ENCODE measurements at regions not wholly inside any gene's neighbourhood (a gene's known extent, or its start where the extent isn't known, plus 50 kb on each side); places are given as distances from the start of the nearest gene placed in this dataset.
"Not testable (repeated sequence)": the region's sequence is repeated elsewhere in the genome, so short reads cannot be mapped to it uniquely, and the experiment has no call there.

DNA sequence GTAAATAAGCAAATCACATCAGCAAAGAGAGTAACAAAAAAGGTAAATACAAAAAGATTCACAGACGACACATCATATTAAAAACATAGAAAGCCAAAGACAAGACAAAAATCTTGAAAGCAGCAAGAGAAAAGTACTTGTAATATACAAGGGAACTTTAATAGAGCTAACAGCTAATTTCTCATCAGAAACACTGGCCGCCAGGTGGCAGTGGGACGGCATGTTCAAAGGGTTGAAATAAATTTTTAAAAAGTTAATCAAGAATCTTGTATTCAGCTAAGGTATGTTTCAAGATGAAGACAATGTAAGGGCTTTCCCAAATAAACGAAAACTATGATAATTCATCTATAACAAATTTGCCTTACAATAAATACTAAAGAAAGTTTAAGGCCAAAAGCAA, 358.1 kb downstream of the LRRIQ3 start:
- no peak overlapping the region for H3K14ac ChIP-seq (ENCODE audit: low read length)
- peak in 1 of 2 donors; percentile 12 for DNase-seq
- H2BK120ac ChIP-seq (ENCODE audit: insufficient read depth, low read length, poor library complexity): no peak overlapping the region

GRCh38 chr1:73832276-73833181, 365.4 kb downstream of the LRRIQ3 start:
- no peak overlapping the region for H2BK12ac ChIP-seq (ENCODE audit: low read length)
- H3K9ac ChIP-seq (ENCODE audit: low read length): no peak overlapping the region
- H3K14ac ChIP-seq (ENCODE audit: low read length): no peak overlapping the region
- H3K4me2 ChIP-seq (ENCODE audit: low read length): no peak overlapping the region
- H4K91ac ChIP-seq (ENCODE audit: low read depth, low read length): no peak overlapping the region
- no peak overlapping the region for H2AK5ac ChIP-seq (ENCODE audit: low read length)
- H3K9me3 ChIP-seq (ENCODE audit: insufficient read depth, low read depth, low read length): no peaks in the 10 kb centered on the region
- no peak overlapping the region for H2BK120ac ChIP-seq (ENCODE audit: insufficient read depth, low read length, poor library complexity)
- no peak overlapping the region for H3K4me3 ChIP-seq (ENCODE audit: low read depth, low read length)
- no peak overlapping the region for H3K23ac ChIP-seq (ENCODE audit: low read length)
- H4K8ac ChIP-seq (ENCODE audit: low read depth, low read length): no peak overlapping the region
- no peaks in the 10 kb centered on the region for H3K79me1 ChIP-seq (ENCODE audit: low read length)
- H3K4me1 ChIP-seq (ENCODE audit: control insufficient read depth in 1 of 2, insufficient read depth in 2 of 2, low read length in 2 of 2): no peaks in the 10 kb centered on the region
- no peaks in the 10 kb centered on the region for H3K36me3 ChIP-seq (ENCODE audit: control insufficient read depth in 1 of 2, insufficient read depth in 2 of 2, low read length in 2 of 2)
- no peak overlapping the region for H4K12ac ChIP-seq (ENCODE audit: low read depth, low read length)
- DNase-seq: no peak
- no CpG with 5 or more reads among the region's 5 CpGs for WGBS (ENCODE audit: extremely low coverage, insufficient coverage, insufficient read length)
- H3K18ac ChIP-seq (ENCODE audit: low read length): no peak overlapping the region
- no peak overlapping the region for H3K27ac ChIP-seq (ENCODE audit: low read depth, low read length)
- H3K79me2 ChIP-seq (ENCODE audit: control insufficient read depth, insufficient read depth, low read length, poor library complexity): no peaks in the 10 kb centered on the region
- H2AFZ ChIP-seq (ENCODE audit: insufficient read depth, low read length, poor library complexity): no peak overlapping the region
- no peak overlapping the region for H3K4ac ChIP-seq (ENCODE audit: low read depth, low read length)
- no peak overlapping the region for H2BK5ac ChIP-seq (ENCODE audit: low read depth, low read length, poor library complexity)
- H3K27me3 ChIP-seq (ENCODE audit: insufficient read depth, low read length): no peaks in the 10 kb centered on the region

More for the DNA sequence above, 358.1 kb downstream of the LRRIQ3 start:
- H4K91ac ChIP-seq (ENCODE audit: low read depth, low read length): no peak overlapping the region
- no peaks in the 10 kb centered on the region for H3K79me2 ChIP-seq (ENCODE audit: control insufficient read depth, insufficient read depth, low read length, poor library complexity)
- no peaks in the 10 kb centered on the region for H3K27me3 ChIP-seq (ENCODE audit: insufficient read depth, low read length)
- H3K4me3 ChIP-seq (ENCODE audit: low read depth, low read length): no peak overlapping the region
- H3K18ac ChIP-seq (ENCODE audit: low read length): no peak overlapping the region
- no peaks in the 10 kb centered on the region for H3K79me1 ChIP-seq (ENCODE audit: low read length)
- no peak overlapping the region for H2AK5ac ChIP-seq (ENCODE audit: low read length)
- no peak overlapping the region for H3K23ac ChIP-seq (ENCODE audit: low read length)
- H3K4me1 ChIP-seq (ENCODE audit: control insufficient read depth in 1 of 2, insufficient read depth in 2 of 2, low read length in 2 of 2): no peaks in the 10 kb centered on the region
- H4K12ac ChIP-seq (ENCODE audit: low read depth, low read length): no peak overlapping the region
- no peak overlapping the region for H3K9ac ChIP-seq (ENCODE audit: low read length)
- H2BK12ac ChIP-seq (ENCODE audit: low read length): no peak overlapping the region
- WGBS (ENCODE audit: extremely low coverage, insufficient coverage, insufficient read length): no CpG with 5 or more reads among the region's 4 CpGs
- no peak overlapping the region for H3K4ac ChIP-seq (ENCODE audit: low read depth, low read length)
- H3K36me3 ChIP-seq (ENCODE audit: control insufficient read depth in 1 of 2, insufficient read depth in 2 of 2, low read length in 2 of 2): no peaks in the 10 kb centered on the region
- H2BK5ac ChIP-seq (ENCODE audit: low read depth, low read length, poor library complexity): no peak overlapping the region
- H3K9me3 ChIP-seq (ENCODE audit: insufficient read depth, low read depth, low read length): no peaks in the 10 kb centered on the region
- H3K4me2 ChIP-seq (ENCODE audit: low read length): no peak overlapping the region
- no peak overlapping the region for H4K8ac ChIP-seq (ENCODE audit: low read depth, low read length)
- no peak overlapping the region for H2AFZ ChIP-seq (ENCODE audit: insufficient read depth, low read length, poor library complexity)
- no peak overlapping the region for H3K27ac ChIP-seq (ENCODE audit: low read depth, low read length)

DNA sequence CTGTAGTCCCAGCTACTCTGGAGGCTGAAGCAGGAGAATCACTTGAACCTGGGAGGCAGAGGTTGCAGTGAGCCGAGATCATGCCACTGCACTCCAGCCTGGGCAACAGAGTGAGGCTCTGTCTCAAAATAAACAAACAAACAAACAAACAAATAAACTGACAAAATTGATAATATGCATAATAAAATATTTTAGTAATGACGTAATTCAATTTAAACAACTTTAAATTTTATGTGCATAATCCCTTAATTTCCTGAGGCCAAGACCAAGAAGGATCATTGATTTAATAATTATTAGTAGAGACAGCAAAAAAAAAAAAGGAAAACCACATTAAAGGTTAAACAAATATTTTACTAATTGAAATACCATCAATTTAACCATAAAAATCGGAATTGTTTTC, 370.7 kb downstream of the LRRIQ3 start:
- H3K79me1 ChIP-seq (ENCODE audit: low read length); H3K36me3 ChIP-seq (ENCODE audit: control insufficient read depth in 1 of 2, insufficient read depth in 2 of 2, low read length in 2 of 2); H2BK12ac ChIP-seq (ENCODE audit: low read length); H2AK5ac ChIP-seq (ENCODE audit: low read length); H3K79me2 ChIP-seq (ENCODE audit: control insufficient read depth, insufficient read depth, low read length, poor library complexity); H3K27me3 ChIP-seq (ENCODE audit: insufficient read depth, low read length); H3K9me3 ChIP-seq (ENCODE audit: insufficient read depth, low read depth, low read length); H4K91ac ChIP-seq (ENCODE audit: low read depth, low read length); H4K12ac ChIP-seq (ENCODE audit: low read depth, low read length); H3K9ac ChIP-seq (ENCODE audit: low read length); DNase-seq; H3K4ac ChIP-seq (ENCODE audit: low read depth, low read length); H3K4me1 ChIP-seq (ENCODE audit: control insufficient read depth in 1 of 2, insufficient read depth in 2 of 2, low read length in 2 of 2); H3K4me3 ChIP-seq (ENCODE audit: low read depth, low read length); H4K8ac ChIP-seq (ENCODE audit: low read depth, low read length); H3K18ac ChIP-seq (ENCODE audit: low read length); H3K23ac ChIP-seq (ENCODE audit: low read length); H3K4me2 ChIP-seq (ENCODE audit: low read length); H3K14ac ChIP-seq (ENCODE audit: low read length); H2BK5ac ChIP-seq (ENCODE audit: low read depth, low read length, poor library complexity); H3K27ac ChIP-seq (ENCODE audit: low read depth, low read length); H2BK120ac ChIP-seq (ENCODE audit: insufficient read depth, low read length, poor library complexity); H2AFZ ChIP-seq (ENCODE audit: insufficient read depth, low read length, poor library complexity): not testable (repeated sequence)
- no CpG with 5 or more reads among the region's 3 CpGs for WGBS (ENCODE audit: extremely low coverage, insufficient coverage, insufficient read length)

DNA sequence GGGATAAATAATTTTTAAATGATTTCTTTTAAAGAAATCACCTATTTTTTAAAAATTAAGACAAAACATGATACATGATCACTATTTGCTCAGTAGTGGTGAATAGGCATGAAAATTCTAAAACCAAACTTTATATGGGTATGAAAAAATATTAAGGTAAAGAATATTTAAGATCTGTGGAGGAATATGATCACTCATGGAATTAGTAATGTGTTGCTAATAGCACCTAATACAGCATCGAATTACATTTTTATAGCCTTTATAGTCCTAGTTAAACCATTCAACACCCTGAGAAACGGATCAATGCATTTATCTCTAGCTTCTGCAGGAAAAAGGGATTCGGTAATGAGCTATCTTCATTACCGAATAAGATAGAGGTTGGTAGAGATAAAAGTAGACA, 373.9 kb downstream of the LRRIQ3 start:
- H4K8ac ChIP-seq (ENCODE audit: low read depth, low read length): no peak overlapping the region
- H2BK120ac ChIP-seq (ENCODE audit: insufficient read depth, low read length, poor library complexity): no peak overlapping the region
- H3K14ac ChIP-seq (ENCODE audit: low read length): no peak overlapping the region
- H3K27ac ChIP-seq (ENCODE audit: low read depth, low read length): no peak overlapping the region
- H3K79me1 ChIP-seq (ENCODE audit: low read length): no peaks in the 10 kb centered on the region
- H2BK5ac ChIP-seq (ENCODE audit: low read depth, low read length, poor library complexity): no peak overlapping the region
- no peak for DNase-seq
- no peak overlapping the region for H3K18ac ChIP-seq (ENCODE audit: low read length)
- H2AFZ ChIP-seq (ENCODE audit: insufficient read depth, low read length, poor library complexity): no peak overlapping the region
- no peaks in the 10 kb centered on the region for H3K9me3 ChIP-seq (ENCODE audit: insufficient read depth, low read depth, low read length)
- H3K4me2 ChIP-seq (ENCODE audit: low read length): no peak overlapping the region
- no peaks in the 10 kb centered on the region for H3K4me1 ChIP-seq (ENCODE audit: control insufficient read depth in 1 of 2, insufficient read depth in 2 of 2, low read length in 2 of 2)
- no peaks in the 10 kb centered on the region for H3K36me3 ChIP-seq (ENCODE audit: control insufficient read depth in 1 of 2, insufficient read depth in 2 of 2, low read length in 2 of 2)
- H3K9ac ChIP-seq (ENCODE audit: low read length): no peak overlapping the region
- no peak overlapping the region for H3K4me3 ChIP-seq (ENCODE audit: low read depth, low read length)
- H2BK12ac ChIP-seq (ENCODE audit: low read length): no peak overlapping the region
- H3K23ac ChIP-seq (ENCODE audit: low read length): no peak overlapping the region
- no peak overlapping the region for H4K91ac ChIP-seq (ENCODE audit: low read depth, low read length)
- H3K4ac ChIP-seq (ENCODE audit: low read depth, low read length): no peak overlapping the region
- H4K12ac ChIP-seq (ENCODE audit: low read depth, low read length): no peak overlapping the region
- H3K27me3 ChIP-seq (ENCODE audit: insufficient read depth, low read length): no peaks in the 10 kb centered on the region
- H2AK5ac ChIP-seq (ENCODE audit: low read length): no peak overlapping the region
- H3K79me2 ChIP-seq (ENCODE audit: control insufficient read depth, insufficient read depth, low read length, poor library complexity): no peaks in the 10 kb centered on the region
- WGBS (ENCODE audit: extremely low coverage, insufficient coverage, insufficient read length): no CpG with 5 or more reads among the region's 4 CpGs
